Fibroblast of mammary gland (primary cell): ENCODE measurements at regions not wholly inside any gene's neighbourhood (a gene's known extent, or its start where the extent isn't known, plus 50 kb on each side); places are given as distances from the start of the nearest gene placed in this dataset.

Source experiments
- DNase-seq: peaks from one replicate; pipeline ENCODE4 v3.0.0-alpha.2; 2010; ENCODE audit warnings: low read depth
- H3K4me3 ChIP-seq: 2 replicates; pipeline ENCODE4 v1.5.1; 2011; ENCODE audit warnings: low read depth, mild to moderate bottlenecking, low read length, moderate library complexity; ENCODE audit not compliant: control insufficient read depth
- CTCF ChIP-seq: conservative IDR thresholded peaks from 2 replicates; pipeline ENCODE4 v1.5.1; 2011; ENCODE audit warnings: low read depth, low read length, inconsistent platforms; ENCODE audit not compliant: control insufficient read depth, insufficient read depth

- H3K4me3 ChIP-seq, result no peak overlapping the region
- DNase-seq, result no peak
- no peak for TF ChIP-seq CTCF
Observed at GRCh38 chr12:72723732-72724131, 451.6 kb downstream of the TRHDE start.

DNA sequence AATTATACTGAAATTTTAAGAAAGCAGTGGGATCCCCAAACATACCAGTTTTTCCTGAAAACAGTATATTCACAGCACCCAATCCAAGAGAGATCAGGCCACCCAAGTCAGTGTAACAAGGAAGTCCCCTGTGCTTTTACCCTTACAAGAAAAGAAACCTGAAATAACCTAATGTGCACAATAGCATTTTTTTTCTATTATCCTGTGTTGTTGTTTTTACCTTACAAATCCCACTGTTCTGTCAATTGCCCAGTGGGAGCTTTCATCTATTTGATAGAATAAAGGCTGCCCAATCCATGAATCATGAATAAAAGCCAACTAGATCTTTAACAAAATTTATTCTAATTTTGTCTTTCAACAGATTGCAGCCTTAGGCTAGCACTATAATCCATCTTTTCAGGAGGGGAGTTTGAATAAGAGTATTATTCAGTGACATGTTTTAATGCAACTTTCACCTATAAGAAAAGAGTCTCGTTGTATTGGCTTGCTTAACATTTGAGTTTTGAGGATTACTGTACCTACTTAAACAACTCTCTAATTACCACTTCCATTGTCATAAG lies 457.4 kb downstream of the TRHDE start:
- no peak for DNase-seq
- H3K4me3 ChIP-seq, result no peak overlapping the region
- TF ChIP-seq CTCF, result no peak

DNA sequence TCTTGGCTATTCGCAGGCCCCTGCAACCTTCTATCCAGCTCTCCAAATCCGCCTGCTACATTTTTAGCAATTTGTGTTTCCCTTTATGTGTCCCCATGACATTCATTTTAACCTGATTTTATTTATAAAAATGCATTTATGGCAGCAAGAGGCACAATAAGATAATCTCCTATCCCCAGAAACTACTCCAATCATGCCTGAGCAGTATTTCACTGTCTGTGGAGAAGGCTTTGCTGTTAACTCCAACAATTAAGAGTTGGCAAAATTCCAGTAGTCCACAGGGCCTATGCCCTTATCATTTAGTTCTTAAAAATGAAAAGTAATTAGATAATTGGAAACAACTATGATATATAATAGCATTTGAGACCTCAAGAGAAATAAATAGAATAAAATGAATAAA lies 462.4 kb downstream of the TRHDE start:
- no peak for TF ChIP-seq CTCF
- DNase-seq, result no peak
- no peak overlapping the region for H3K4me3 ChIP-seq

- DNase-seq, result no peak
- H3K4me3 ChIP-seq, result no peak overlapping the region
- TF ChIP-seq CTCF, result no peak
Observed at GRCh38 chr12:72738811-72739210, 466.6 kb downstream of the TRHDE start.

DNA sequence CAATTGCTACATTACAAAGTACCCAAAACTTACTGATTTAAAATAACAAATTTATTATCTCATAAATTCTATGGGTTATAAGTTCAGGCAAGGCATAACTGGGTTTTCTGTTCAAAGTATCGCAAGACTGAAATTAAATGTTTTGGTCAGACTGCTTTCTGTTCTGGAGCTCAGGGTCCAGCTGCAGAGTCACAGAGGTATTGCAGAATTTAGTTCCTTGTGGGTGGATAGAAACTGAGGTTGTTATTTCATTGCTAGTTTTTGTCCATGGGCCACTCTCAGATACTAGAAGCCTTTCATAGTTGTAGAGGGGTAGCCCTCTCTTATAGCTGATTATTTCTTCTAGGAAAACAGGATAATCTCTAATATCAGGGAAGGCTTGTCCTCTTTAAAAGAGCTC lies 467.9 kb downstream of the TRHDE start:
- no peak for DNase-seq
- no peak for TF ChIP-seq CTCF
- no peak overlapping the region for H3K4me3 ChIP-seq

DNA sequence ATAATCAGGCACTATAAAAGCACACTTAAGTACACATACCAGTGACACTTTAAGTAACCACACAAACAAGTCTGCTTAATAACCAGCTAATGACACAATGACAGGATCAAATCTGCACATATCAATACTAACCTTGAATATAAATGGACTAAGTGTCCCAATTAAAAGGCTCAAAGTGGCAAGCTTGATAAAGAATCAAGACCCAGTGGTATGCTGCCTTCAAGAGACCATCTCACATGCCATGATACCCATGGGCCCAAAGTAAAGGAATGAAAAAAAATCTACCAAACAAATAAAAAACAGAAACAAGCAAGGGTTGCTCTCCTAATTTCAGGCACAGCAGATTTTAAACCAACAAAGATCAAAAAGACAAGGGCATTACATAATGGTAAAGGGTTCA lies 470.4 kb downstream of the TRHDE start:
- DNase-seq, result no peak
- TF ChIP-seq CTCF, result no peak
- H3K4me3 ChIP-seq, result no peak overlapping the region

GRCh38 chr12:72746048-72746447 lies 473.9 kb downstream of the TRHDE start:
- no peak overlapping the region for H3K4me3 ChIP-seq
- no peak for DNase-seq
- TF ChIP-seq CTCF, result no peak
